Right lobe of liver (tissue), 4 donors: ENCODE measurements at regions not wholly inside any gene's neighbourhood (a gene's known extent, or its start where the extent isn't known, plus 50 kb on each side); places are given as distances from the start of the nearest gene placed in this dataset.

Experiments
- CTCF ChIP-seq, 4 donors: fragments of 200-600 bp in 3 of 4; fragments of 450-650 bp in 1 of 4; IDR thresholded peaks; one replicate each; pipeline versions ENCODE4 v1.5.1 to v1.8.0; 2016 to 2022; ENCODE audit warnings: antibody characterized with exemption in 4 of 4, mild to moderate bottlenecking in 2 of 4
- POLR2A ChIP-seq: fragments of 450-650 bp; IDR thresholded peaks from one replicate; pipeline ENCODE4 v1.6.1; 2017; ENCODE audit warnings: antibody characterized with exemption, mild to moderate bottlenecking
- donor health status: DM: no; HTN: no; CAD: no.
- donor health status: DM: no; HTN: no; CAD: no.
- donor health status: DM: no; HTN: yes; CAD: no.

GRCh38 chr22:47759909-47760308 is 997.5 kb downstream of the TBC1D22A start:
- TF ChIP-seq POLR2A (no peak), CTCF (IDR thresholded peaks at IDR 0.05) (no peak)
